H1 (cell line): ENCODE measurements at regions not wholly inside any gene's neighbourhood (a gene's known extent, or its start where the extent isn't known, plus 50 kb on each side); places are given as distances from the start of the nearest gene placed in this dataset.

Experiments
- CTCF ChIA-PET: fragments of 300-600 bp; sonication (Branson Sonifier 250); formaldehyde crosslinking; loops from one replicate; lab custom pipeline; 2021; ENCODE audit not compliant: partially characterized antibody; lab: Charles Lee
- POLR2A ChIA-PET: fragments of 300-600 bp; sonication (Branson Sonifier 250); formaldehyde crosslinking; loops from one replicate; lab custom pipeline; 2021; ENCODE audit warnings: inconsistent platforms; ENCODE audit not compliant: partially characterized antibody; lab: Charles Lee
- DNase-seq, 2 experiments: peaks; one replicate each; pipeline versions ENCODE4 v3.0.0 to v3.0.0-alpha.2; 2010 to 2022; ENCODE audit warnings: low spot score in 2 of 2, low read depth in 1 of 2, mixed read lengths in 1 of 2
- FAIRE-seq: peaks from 2 replicates; lab custom pipeline; 2011; peaks lifted over from hg19 to GRCh38; lab: Jason Lieb, UNC
- H2AFZ ChIP-seq: 2 replicates; pipeline ENCODE4 v1.8.1; 2012; ENCODE audit warnings: low read length, inconsistent platforms
- H2AK5ac ChIP-seq: 2 replicates; pipeline ENCODE4 v1.6.1; 2013; ENCODE audit warnings: low read depth, low read length
- H2BK120ac ChIP-seq: replicated peaks from 2 replicates; pipeline ENCODE3; 2013; ENCODE audit warnings: low read depth, low read length, inconsistent platforms
- H2BK12ac ChIP-seq: 2 replicates; pipeline ENCODE4 v1.6.1; 2013; ENCODE audit warnings: low read depth, low read length
- H2BK15ac ChIP-seq: 2 replicates; pipeline ENCODE4 v1.6.1; 2013; ENCODE audit warnings: low read length
- H2BK20ac ChIP-seq: 2 replicates; pipeline ENCODE4 v1.6.1; 2013; ENCODE audit warnings: low read length
- H2BK5ac ChIP-seq: 2 replicates; pipeline ENCODE4 v1.6.1; 2013; ENCODE audit warnings: low read depth, low read length
- H3K14ac ChIP-seq: 2 replicates; pipeline ENCODE4 v1.6.1; 2013; ENCODE audit warnings: inconsistent platforms; ENCODE audit not compliant: insufficient read length
- H3K18ac ChIP-seq: 2 replicates; pipeline ENCODE4 v1.6.1; 2013; ENCODE audit warnings: low read length; ENCODE audit errors: extremely low read depth
- H3K23ac ChIP-seq: 2 replicates; pipeline ENCODE4 v1.6.1; 2013; ENCODE audit warnings: inconsistent platforms; ENCODE audit not compliant: insufficient read length
- H3K23me2 ChIP-seq: 2 replicates; pipeline ENCODE4 v1.6.1; 2013; ENCODE audit warnings: low read depth, low read length
- H3K27ac ChIP-seq: 2 replicates; pipeline ENCODE4 v1.6.1; 2011; ENCODE audit warnings: low read depth, low read length, inconsistent platforms
- H3K27me3 ChIP-seq, 4 experiments: replicated peaks in 1 of 4; 1 replicate in 1 of 4; 2 replicates in 3 of 4; pipeline versions ENCODE4 v1.6.1 to v1.8.1; 2011 to 2013; ENCODE audit warnings: low read length in 3 of 4, mild to moderate bottlenecking in 3 of 4, inconsistent platforms in 2 of 4, mixed read lengths in 2 of 4, moderate library complexity in 1 of 4; ENCODE audit not compliant: control insufficient read depth in 3 of 4, insufficient read depth in 3 of 4; ENCODE audit errors: extremely low read depth in 1 of 4
- H3K36me3 ChIP-seq, 4 experiments: 2 replicates each; pipeline versions ENCODE4 v1.6.1 to v1.8.1; 2011 to 2013; ENCODE audit warnings: mild to moderate bottlenecking in 4 of 4, low read length in 3 of 4, moderate library complexity in 2 of 4, control low read depth in 1 of 4, inconsistent platforms in 1 of 4; ENCODE audit not compliant: insufficient read depth in 4 of 4, control insufficient read depth in 2 of 4
- H3K4ac ChIP-seq: replicated peaks from 2 replicates; pipeline ENCODE3; 2013; ENCODE audit warnings: low read length, low read depth, mixed read lengths, inconsistent platforms; ENCODE audit not compliant: insufficient read length
- H3K4me1 ChIP-seq, 4 experiments: replicated peaks in 1 of 4; 1 replicate in 1 of 4; 2 replicates in 3 of 4; pipeline versions ENCODE4 v1.6.1 to v1.8.1; 2011 to 2013; ENCODE audit warnings: low read length in 3 of 4, inconsistent platforms in 2 of 4, mixed read lengths in 1 of 4; ENCODE audit not compliant: insufficient read depth in 4 of 4, control insufficient read depth in 3 of 4
- H3K4me2 ChIP-seq, 2 experiments: 2 replicates each; pipeline versions ENCODE4 v1.6.1 to v1.8.1; 2011 to 2013; ENCODE audit warnings: low read depth in 2 of 2, low read length in 2 of 2, control low read depth in 1 of 2, inconsistent platforms in 1 of 2, mild to moderate bottlenecking in 1 of 2; ENCODE audit not compliant: insufficient read depth in 1 of 2
- H3K4me3 ChIP-seq, 4 experiments: fragments of 200-600, 300-600 bp in 1 of 4; sonication (generic), shearing (Covaris generic), sonication (Bioruptor Twin) in 1 of 4; 2 replicates each; pipeline versions ENCODE4 v1.5.1 to v1.8.1; 2011 to 2016; ENCODE audit warnings: low read length in 4 of 4, low read depth in 3 of 4, control low read depth in 2 of 4, inconsistent platforms in 2 of 4, mild to moderate bottlenecking in 2 of 4, mixed read lengths in 1 of 4, moderate library complexity in 1 of 4; ENCODE audit not compliant: insufficient read depth in 2 of 4; ENCODE audit errors: extremely low read depth in 1 of 4
- H3K56ac ChIP-seq: replicated peaks from 2 replicates; pipeline ENCODE3; 2013; ENCODE audit warnings: low read depth, mild to moderate bottlenecking, mixed read lengths, low read length, inconsistent platforms; ENCODE audit not compliant: insufficient read length
- H3K79me1 ChIP-seq: 2 replicates; pipeline ENCODE4 v1.6.1; 2013; ENCODE audit warnings: low read depth, low read length, control low read depth
- H3K79me2 ChIP-seq, 2 experiments: 2 replicates each; pipeline versions ENCODE4 v1.6.1 to v1.8.1; 2012 to 2013; ENCODE audit warnings: low read length in 2 of 2, mild to moderate bottlenecking in 2 of 2, inconsistent platforms in 1 of 2; ENCODE audit not compliant: insufficient read depth in 2 of 2, control insufficient read depth in 1 of 2
- H3K9ac ChIP-seq, 4 experiments: replicated peaks in 1 of 4; 1 replicate in 1 of 4; 2 replicates in 3 of 4; pipeline versions ENCODE4 v1.6.1 to v1.8.1; 2011 to 2013; ENCODE audit warnings: low read depth in 3 of 4, low read length in 3 of 4, control low read depth in 2 of 4, mild to moderate bottlenecking in 2 of 4, moderate library complexity in 2 of 4, inconsistent platforms in 1 of 4; ENCODE audit errors: extremely low read depth in 1 of 4
- H3K9me3 ChIP-seq, 2 experiments: 2 replicates each; pipeline versions ENCODE4 v1.6.1 to v1.8.1; 2012 to 2013; ENCODE audit warnings: mild to moderate bottlenecking in 2 of 2, moderate library complexity in 2 of 2, control low read depth in 1 of 2, inconsistent platforms in 1 of 2, low read depth in 1 of 2, low read length in 1 of 2, mixed read lengths in 1 of 2; ENCODE audit not compliant: insufficient read depth in 2 of 2
- H4K20me1 ChIP-seq, 2 experiments: replicated peaks in 1 of 2; 2 replicates each; pipeline versions ENCODE3 to v1.8.1; 2011 to 2013; ENCODE audit warnings: inconsistent platforms in 2 of 2, low read length in 2 of 2, mild to moderate bottlenecking in 1 of 2; ENCODE audit not compliant: insufficient read depth in 2 of 2, control insufficient read depth in 1 of 2
- H4K5ac ChIP-seq: 2 replicates; pipeline ENCODE4 v1.6.1; 2013; ENCODE audit warnings: low read length, low read depth, mixed read lengths, inconsistent platforms; ENCODE audit not compliant: insufficient read length
- H4K8ac ChIP-seq: 2 replicates; pipeline ENCODE4 v1.8.0; 2013; ENCODE audit warnings: mild to moderate bottlenecking, moderate library complexity, low read length, inconsistent platforms; ENCODE audit not compliant: insufficient read depth; ENCODE audit errors: extremely low read depth
- H4K91ac ChIP-seq: replicated peaks from 2 replicates; pipeline ENCODE3; 2013; ENCODE audit warnings: low read length, mixed read lengths, inconsistent platforms; ENCODE audit not compliant: insufficient read length
- BCL11A ChIP-seq, 2 experiments: IDR thresholded peaks; one replicate each; pipeline ENCODE4 v1.6.1; 2011; ENCODE audit warnings: low read depth in 2 of 2, low read length in 2 of 2, mild to moderate bottlenecking in 2 of 2
- BRCA1 ChIP-seq: IDR thresholded peaks from 2 replicates; pipeline ENCODE4 v1.6.1; 2012; ENCODE audit warnings: low read depth, low read length, improper control_type of control experiment
- CTCF ChIP-seq, 3 experiments: IDR thresholded peaks; 1 replicate in 2 of 3; 2 replicates in 1 of 3; pipeline versions ENCODE4 v1.5.1 to v1.6.1; 2011; ENCODE audit warnings: low read length in 3 of 3, mild to moderate bottlenecking in 3 of 3, inconsistent platforms in 2 of 3, low read depth in 1 of 3, moderate library complexity in 1 of 3; ENCODE audit not compliant: insufficient read depth in 1 of 3; ENCODE audit errors: control extremely low read depth in 1 of 3
- EZH2 ChIP-seq: fragments of 200-600 bp; sonication (generic); IDR thresholded peaks from 2 replicates; pipeline ENCODE4 v1.7.1; 2012; ENCODE audit warnings: low read depth, mild to moderate bottlenecking, moderate library complexity, low read length, inconsistent platforms; ENCODE audit not compliant: severe bottlenecking
- GTF2F1 ChIP-seq: IDR thresholded peaks from 2 replicates; pipeline ENCODE4 v1.6.1; 2012; ENCODE audit warnings: low read depth, low read length, improper control_type of control experiment, borderline replicate concordance
- KDM5A ChIP-seq: fragments of 200-600 bp; IDR thresholded peaks from 2 replicates; pipeline ENCODE4 v1.7.1; 2012; ENCODE audit warnings: mild to moderate bottlenecking, low read length, inconsistent platforms, mixed read lengths
- NANOG ChIP-seq: IDR thresholded peaks from 2 replicates; pipeline ENCODE4 v1.6.1; 2011; ENCODE audit warnings: low read length, low read depth, mild to moderate bottlenecking, inconsistent platforms; ENCODE audit not compliant: insufficient read depth, poor library complexity, severe bottlenecking
- PHF8 ChIP-seq: fragments of 200-600 bp; sonication (generic); conservative IDR thresholded peaks from 2 replicates; pipeline ENCODE4 v1.7.1; 2012; ENCODE audit warnings: low read depth, mild to moderate bottlenecking, inconsistent platforms, low read length, moderate library complexity
- RAD21 ChIP-seq, 2 experiments: IDR thresholded peaks in 1 of 2; conservative IDR thresholded peaks in 1 of 2; 2 replicates each; pipeline ENCODE4 v1.6.1; 2011; ENCODE audit warnings: low read depth in 2 of 2, low read length in 2 of 2, improper control_type of control experiment in 1 of 2, inconsistent platforms in 1 of 2, mild to moderate bottlenecking in 1 of 2, moderate library complexity in 1 of 2
- SAP30 ChIP-seq: fragments of 300-600 bp; sonication (generic); IDR thresholded peaks from 2 replicates; pipeline ENCODE4 v1.7.1; 2012; ENCODE audit warnings: low read length, moderate library complexity, mild to moderate bottlenecking, inconsistent platforms; ENCODE audit not compliant: insufficient read depth, insufficient replicate concordance
- WGBS, 2 experiments: shearing (Covaris generic) in 1 of 2; methylation state at CpG; one replicate each; pipeline versions ENCODE4 v1.1.6 to v1.1.7; 2013 to 2015; ENCODE audit warnings: low lambda C conversion rate in 2 of 2, mixed read lengths in 2 of 2, inconsistent platforms in 1 of 2, low coverage in 1 of 2, missing lambda C conversion rate in 1 of 2; ENCODE audit not compliant: insufficient replicate concordance in 2 of 2, insufficient coverage in 1 of 2, insufficient read length in 1 of 2; ENCODE audit errors: extremely low coverage in 1 of 2, missing lambda C conversion rate in 1 of 2; 5-methylcytosine and 5-hydroxymethylcytosine counted together
- TF ChIP-seq, protein P1 (sequence below): IDR thresholded peaks from 2 replicates; pipeline ENCODE4 v1.6.1; 2012; ENCODE audit warnings: inconsistent platforms

GRCh38 chr5:167311340-167311739, 980.1 kb upstream of the WWC1 start:
- CTCF ChIA-PET: no interaction called here
- no peak overlapping the region for H4K8ac ChIP-seq
- no peak overlapping the region for H2AK5ac ChIP-seq
- H4K20me1 ChIP-seq: no peaks in the 10 kb centered on the region
- no peak overlapping the region for H3K18ac ChIP-seq
- no peak overlapping the region for H3K4me2 ChIP-seq
- H3K23ac ChIP-seq: no peak overlapping the region
- no peak overlapping the region for H2BK120ac ChIP-seq
- H3K27me3 ChIP-seq: no peaks in the 10 kb centered on the region
- H2BK15ac ChIP-seq: no peak overlapping the region
- H3K4me3 ChIP-seq: no peak overlapping the region
- H3K27ac ChIP-seq: no peak overlapping the region
- no peak overlapping the region for H4K5ac ChIP-seq
- H3K23me2 ChIP-seq: no peaks in the 10 kb centered on the region
- WGBS, 2 experiments: 92% methylated on average over 3 of the region's 3 CpGs; no CpG with 5 or more reads in 1 of the 2 experiments
- no peak overlapping the region for H2BK5ac ChIP-seq
- H4K91ac ChIP-seq: no peak overlapping the region
- peaks cover 0 to 8% (median 4%) of the 10 kb centered on the region in 4 experiments; a peak in 5 of 7 replicates for H3K4me1 ChIP-seq
- H2BK20ac ChIP-seq: no peak overlapping the region
- no peak for DNase-seq
- no peaks in the 10 kb centered on the region for H3K36me3 ChIP-seq
- no peak overlapping the region for H3K14ac ChIP-seq
- TF ChIP-seq RAD21 (IDR thresholded peaks at IDR 0.05 in 1 of 2, conservative IDR thresholded peaks at IDR 0.05 in 1 of 2; ENCODE audit: low read depth in 2 of 2, low read length in 2 of 2): no peak
- no peak for TF ChIP-seq NANOG
- TF ChIP-seq EZH2: no peak
- TF ChIP-seq CTCF (IDR thresholded peaks at IDR 0.05; ENCODE audit: control extremely low read depth in 1 of 3, insufficient read depth in 1 of 3, low read depth in 1 of 3, low read length in 3 of 3): no peak
- TF ChIP-seq SAP30: no peak
- no peak for TF ChIP-seq PHF8
- TF ChIP-seq, protein P1, sequence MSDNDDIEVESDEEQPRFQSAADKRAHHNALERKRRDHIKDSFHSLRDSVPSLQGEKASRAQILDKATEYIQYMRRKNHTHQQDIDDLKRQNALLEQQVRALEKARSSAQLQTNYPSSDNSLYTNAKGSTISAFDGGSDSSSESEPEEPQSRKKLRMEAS: no peak
- TF ChIP-seq BRCA1: no peak
- no peak for TF ChIP-seq KDM5A
- no peak for TF ChIP-seq GTF2F1
- no peak for TF ChIP-seq BCL11A (IDR thresholded peaks at IDR 0.05; ENCODE audit: low read depth in 2 of 2, low read length in 2 of 2)
- H3K79me2 ChIP-seq: no peaks in the 10 kb centered on the region
- POLR2A ChIA-PET: no interaction called here
- H3K9ac ChIP-seq: no peak overlapping the region
- no peak overlapping the region for H2BK12ac ChIP-seq
- H3K79me1 ChIP-seq: no peaks in the 10 kb centered on the region
- H2AFZ ChIP-seq: no peak overlapping the region
- H3K4ac ChIP-seq: no peak overlapping the region
- no peak for FAIRE-seq
- no peak overlapping the region for H3K56ac ChIP-seq
- no peaks in the 10 kb centered on the region for H3K9me3 ChIP-seq
